Peyer's patch (tissue), 4 donors: ENCODE measurements at regions not wholly inside any gene's neighbourhood (a gene's known extent, or its start where the extent isn't known, plus 50 kb on each side); places are given as distances from the start of the nearest gene placed in this dataset.

Experiments
- POLR2A ChIP-seq, 2 donors: fragments of 450-650 bp; IDR thresholded peaks; one replicate each; pipeline ENCODE4 v1.5.1; 2017; ENCODE audit warnings: antibody characterized with exemption in 2 of 2, mild to moderate bottlenecking in 2 of 2, moderate library complexity in 2 of 2
- TF ChIP-seq, protein P1 (sequence below), 6 experiments: fragments of 450-650 bp in 4 of 6; fragments of 200-600 bp in 2 of 6; sonication (generic) in 1 of 6; IDR thresholded peaks; one replicate each; pipeline ENCODE4 v1.5.1; 2017 to 2019; ENCODE audit warnings: antibody characterized with exemption in 6 of 6, mild to moderate bottlenecking in 3 of 6, moderate library complexity in 1 of 6

DNA sequence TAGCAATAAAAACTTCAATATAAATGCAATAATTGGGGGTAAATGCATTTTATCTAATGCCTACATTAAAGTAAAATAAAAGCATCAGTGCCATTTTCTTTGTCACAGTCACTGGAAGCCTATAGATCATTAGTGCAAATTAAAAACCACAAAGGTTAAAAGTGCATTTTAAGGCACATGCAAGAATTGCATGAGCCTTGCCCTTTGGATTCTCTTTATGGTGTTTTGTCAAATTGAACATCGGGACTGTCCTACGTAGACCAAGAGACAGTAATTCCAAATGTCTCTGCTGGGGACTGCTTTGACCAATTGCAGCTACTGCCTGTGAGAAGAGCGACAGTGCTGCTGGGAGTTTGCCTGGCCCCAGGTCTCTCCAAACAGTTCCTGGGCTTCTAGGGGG is 130.3 kb upstream of the SATB2 start:
- no peak for TF ChIP-seq POLR2A (IDR thresholded peaks at IDR 0.05)
- TF ChIP-seq, protein P1, sequence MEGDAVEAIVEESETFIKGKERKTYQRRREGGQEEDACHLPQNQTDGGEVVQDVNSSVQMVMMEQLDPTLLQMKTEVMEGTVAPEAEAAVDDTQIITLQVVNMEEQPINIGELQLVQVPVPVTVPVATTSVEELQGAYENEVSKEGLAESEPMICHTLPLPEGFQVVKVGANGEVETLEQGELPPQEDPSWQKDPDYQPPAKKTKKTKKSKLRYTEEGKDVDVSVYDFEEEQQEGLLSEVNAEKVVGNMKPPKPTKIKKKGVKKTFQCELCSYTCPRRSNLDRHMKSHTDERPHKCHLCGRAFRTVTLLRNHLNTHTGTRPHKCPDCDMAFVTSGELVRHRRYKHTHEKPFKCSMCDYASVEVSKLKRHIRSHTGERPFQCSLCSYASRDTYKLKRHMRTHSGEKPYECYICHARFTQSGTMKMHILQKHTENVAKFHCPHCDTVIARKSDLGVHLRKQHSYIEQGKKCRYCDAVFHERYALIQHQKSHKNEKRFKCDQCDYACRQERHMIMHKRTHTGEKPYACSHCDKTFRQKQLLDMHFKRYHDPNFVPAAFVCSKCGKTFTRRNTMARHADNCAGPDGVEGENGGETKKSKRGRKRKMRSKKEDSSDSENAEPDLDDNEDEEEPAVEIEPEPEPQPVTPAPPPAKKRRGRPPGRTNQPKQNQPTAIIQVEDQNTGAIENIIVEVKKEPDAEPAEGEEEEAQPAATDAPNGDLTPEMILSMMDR (IDR thresholded peaks at IDR 0.05), result no peak
